HG03565 (cell line): ENCODE measurements at regions not wholly inside any gene's neighbourhood (a gene's known extent, or its start where the extent isn't known, plus 50 kb on each side); places are given as distances from the start of the nearest gene placed in this dataset.

ENCODE experiments used
- ATAC-seq: cut with Tn5 transposase; IDR thresholded peaks from one replicate; pipeline ENCODE4 v1.9.1; 2021; ENCODE audit warnings: mild to moderate bottlenecking, moderate library complexity; ENCODE audit not compliant: unreplicated experiment

- no peak for ATAC-seq
Measured at GRCh38 chr1:199665371-199665770, 362.1 kb upstream of the NR5A2 start.

- no peak for ATAC-seq
Measured at GRCh38 chr1:199667089-199667488, 360.4 kb upstream of the NR5A2 start.

- ATAC-seq = no peak
Measured at GRCh38 chr1:199669916-199670315, 357.6 kb upstream of the NR5A2 start.

- no peak for ATAC-seq
Measured at GRCh38 chr1:199671684-199672083, 355.8 kb upstream of the NR5A2 start.

- ATAC-seq = no peak
Measured at GRCh38 chr1:199675937-199676336, 351.6 kb upstream of the NR5A2 start.

GRCh38 chr1:199678771-199679170 is 348.7 kb upstream of the NR5A2 start:
- ATAC-seq = no peak

GRCh38 chr1:199682081-199682480 is 345.4 kb upstream of the NR5A2 start:
- no peak for ATAC-seq

- ATAC-seq = peak; percentile 81
Measured at GRCh38 chr1:199684686-199685273, 342.7 kb upstream of the NR5A2 start.

- ATAC-seq = no peak
Measured at GRCh38 chr1:199685369-199685768, 342.1 kb upstream of the NR5A2 start.

- ATAC-seq = no peak
Measured at GRCh38 chr1:199687321-199687720, 340.2 kb upstream of the NR5A2 start.

- no peak for ATAC-seq
Measured at GRCh38 chr1:199688133-199688676, 339.3 kb upstream of the NR5A2 start.

- no peak for ATAC-seq
Measured at GRCh38 chr1:199688774-199689173, 338.7 kb upstream of the NR5A2 start.

GRCh38 chr1:199690496-199690895 is 337.0 kb upstream of the NR5A2 start:
- ATAC-seq = no peak

- no peak for ATAC-seq
Measured at GRCh38 chr1:199691540-199691939, 336.0 kb upstream of the NR5A2 start.

GRCh38 chr1:199693724-199694123 is 333.8 kb upstream of the NR5A2 start:
- no peak for ATAC-seq

- ATAC-seq = no peak
Measured at GRCh38 chr1:199696225-199696624, 331.3 kb upstream of the NR5A2 start.

- no peak for ATAC-seq
Measured at GRCh38 chr1:199698222-199698621, 329.3 kb upstream of the NR5A2 start.

GRCh38 chr1:199700551-199700950 is 327.0 kb upstream of the NR5A2 start:
- ATAC-seq = no peak

- ATAC-seq = no peak
Measured at GRCh38 chr1:199701726-199702125, 325.8 kb upstream of the NR5A2 start.

- no peak for ATAC-seq
Measured at GRCh38 chr1:199704231-199704630, 323.3 kb upstream of the NR5A2 start.

GRCh38 chr1:199705825-199706224 is 321.7 kb upstream of the NR5A2 start:
- no peak for ATAC-seq

GRCh38 chr1:199706826-199707606 is 320.5 kb upstream of the NR5A2 start:
- no peak for ATAC-seq
